ENCODE measurements at regions not wholly inside any gene's neighbourhood (a gene's known extent, or its start where the extent isn't known, plus 50 kb on each side); places are given as distances from the start of the nearest gene placed in this dataset.
A peak's percentile ranks its signal among the peaks of the same experiment; 100 is the strongest.

DNA sequence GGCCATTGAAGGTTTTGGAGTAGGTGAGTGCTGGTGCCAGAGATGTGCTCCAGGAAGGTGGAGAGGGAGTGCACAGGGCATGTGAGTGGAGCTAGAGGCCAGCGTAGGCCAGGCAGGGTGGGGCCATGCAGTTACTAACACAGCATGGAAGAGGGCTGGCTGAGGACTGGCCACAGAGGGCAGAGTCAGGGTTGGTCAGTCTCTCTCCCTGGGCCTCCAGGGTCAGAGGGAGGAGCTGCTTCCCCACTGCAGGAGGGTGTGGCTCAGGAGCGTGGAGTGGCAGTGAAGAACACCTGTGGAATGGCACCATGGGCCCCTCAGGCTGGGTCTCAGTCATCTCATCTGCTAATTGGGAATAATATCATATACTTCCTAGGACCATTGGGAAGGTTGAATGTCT is 167.7 kb downstream of the MACROH2A1 start:
- no peak overlapping the region for H2AFZ ChIP-seq (ENCODE audit: low read length)

DNA sequence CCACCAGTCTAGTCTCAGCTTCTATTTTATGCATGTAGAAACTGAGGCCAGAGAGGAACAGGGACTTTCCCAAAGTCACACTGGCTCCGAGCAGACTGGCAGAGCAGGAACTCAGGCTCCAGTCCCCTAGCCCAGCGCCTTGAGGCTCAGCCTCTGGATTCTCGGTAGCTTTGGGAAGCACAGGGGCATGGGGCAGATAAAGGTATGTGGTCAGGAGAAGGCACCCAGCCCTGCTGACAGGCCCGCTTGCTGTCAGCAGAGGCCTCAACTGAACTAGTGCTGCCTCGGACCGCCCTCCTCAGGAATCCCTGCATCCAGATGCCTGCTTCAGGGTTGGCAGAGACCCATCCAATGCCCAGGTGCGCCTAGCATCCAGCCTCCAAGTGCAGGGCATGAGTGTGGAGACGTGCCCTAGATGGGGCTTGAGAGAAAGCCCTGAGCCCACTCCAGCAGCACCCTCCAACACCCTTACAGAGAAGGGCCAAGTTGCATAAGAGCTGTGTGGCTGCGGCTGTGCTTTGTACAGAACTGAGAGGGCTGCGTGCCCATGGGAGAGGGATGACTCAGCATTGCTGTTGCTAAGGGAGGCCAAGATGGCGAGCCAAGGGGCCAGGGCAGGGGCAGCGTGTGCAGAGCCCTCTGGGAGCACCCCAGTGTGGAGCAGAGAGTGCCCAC is 168.6 kb downstream of the MACROH2A1 start:
- DNase-seq (ENCODE audit: insufficient read length, low spot score, missing footprints): peak; percentile 91
- Histone ChIP-seq H3K4me2 (ENCODE audit: insufficient read depth, low read length) (peak overlapping the region; percentile 13), H3K27ac (ENCODE audit: low read depth, low read length) (no peak overlapping the region), H2AFZ (ENCODE audit: low read length) (peak overlapping the region; percentile 76), H3K79me2 (ENCODE audit: insufficient read depth, low read length) (no peaks in the 10 kb centered on the region), H4K20me1 (ENCODE audit: insufficient read depth, low read length) (no peaks in the 10 kb centered on the region), H3K36me3 (ENCODE audit: insufficient read depth, low read length) (no peaks in the 10 kb centered on the region), H3K27me3 (ENCODE audit: insufficient read depth, low read length) (no peaks in the 10 kb centered on the region), H3K4me3 (ENCODE audit: insufficient read depth, low read length) (no peak overlapping the region), H3K4me1 (ENCODE audit: insufficient read depth, low read length) (peaks cover 12% of the 10 kb centered on the region), H3K9me3 (ENCODE audit: low read depth, low read length) (no peaks in the 10 kb centered on the region)
- TF ChIP-seq, protein P1, sequence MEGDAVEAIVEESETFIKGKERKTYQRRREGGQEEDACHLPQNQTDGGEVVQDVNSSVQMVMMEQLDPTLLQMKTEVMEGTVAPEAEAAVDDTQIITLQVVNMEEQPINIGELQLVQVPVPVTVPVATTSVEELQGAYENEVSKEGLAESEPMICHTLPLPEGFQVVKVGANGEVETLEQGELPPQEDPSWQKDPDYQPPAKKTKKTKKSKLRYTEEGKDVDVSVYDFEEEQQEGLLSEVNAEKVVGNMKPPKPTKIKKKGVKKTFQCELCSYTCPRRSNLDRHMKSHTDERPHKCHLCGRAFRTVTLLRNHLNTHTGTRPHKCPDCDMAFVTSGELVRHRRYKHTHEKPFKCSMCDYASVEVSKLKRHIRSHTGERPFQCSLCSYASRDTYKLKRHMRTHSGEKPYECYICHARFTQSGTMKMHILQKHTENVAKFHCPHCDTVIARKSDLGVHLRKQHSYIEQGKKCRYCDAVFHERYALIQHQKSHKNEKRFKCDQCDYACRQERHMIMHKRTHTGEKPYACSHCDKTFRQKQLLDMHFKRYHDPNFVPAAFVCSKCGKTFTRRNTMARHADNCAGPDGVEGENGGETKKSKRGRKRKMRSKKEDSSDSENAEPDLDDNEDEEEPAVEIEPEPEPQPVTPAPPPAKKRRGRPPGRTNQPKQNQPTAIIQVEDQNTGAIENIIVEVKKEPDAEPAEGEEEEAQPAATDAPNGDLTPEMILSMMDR (IDR thresholded peaks at IDR 0.05; ENCODE audit: extremely low read depth, low read depth, low read length): no peak

More for the DNA sequence above, 167.7 kb downstream of the MACROH2A1 start:
- H3K36me3 ChIP-seq (ENCODE audit: insufficient read depth, low read length): no peaks in the 10 kb centered on the region
- H3K27me3 ChIP-seq (ENCODE audit: insufficient read depth, low read length): no peaks in the 10 kb centered on the region
- H3K27ac ChIP-seq (ENCODE audit: low read depth, low read length): no peak overlapping the region
- TF ChIP-seq, protein P1 (IDR thresholded peaks at IDR 0.05; ENCODE audit: extremely low read depth, low read depth, low read length): no peak
- no peak overlapping the region for H3K4me2 ChIP-seq (ENCODE audit: insufficient read depth, low read length)
- no peaks in the 10 kb centered on the region for H3K79me2 ChIP-seq (ENCODE audit: insufficient read depth, low read length)
- H3K9me3 ChIP-seq (ENCODE audit: low read depth, low read length): no peaks in the 10 kb centered on the region
- no peaks in the 10 kb centered on the region for H4K20me1 ChIP-seq (ENCODE audit: insufficient read depth, low read length)
- peak; percentile 4 for DNase-seq (ENCODE audit: insufficient read length, low spot score, missing footprints)
- no peak overlapping the region for H3K4me3 ChIP-seq (ENCODE audit: insufficient read depth, low read length)
- peaks cover 12% of the 10 kb centered on the region for H3K4me1 ChIP-seq (ENCODE audit: insufficient read depth, low read length)

- no peak overlapping the region for H3K4me2 ChIP-seq (ENCODE audit: insufficient read depth, low read length)
- H3K4me3 ChIP-seq (ENCODE audit: insufficient read depth, low read length): no peak overlapping the region
- no peaks in the 10 kb centered on the region for H4K20me1 ChIP-seq (ENCODE audit: insufficient read depth, low read length)
- no peak for DNase-seq (ENCODE audit: insufficient read length, low spot score, missing footprints)
- TF ChIP-seq, protein P1 (IDR thresholded peaks at IDR 0.05; ENCODE audit: extremely low read depth, low read depth, low read length): no peak
- H2AFZ ChIP-seq (ENCODE audit: low read length): no peak overlapping the region
- no peaks in the 10 kb centered on the region for H3K79me2 ChIP-seq (ENCODE audit: insufficient read depth, low read length)
- peaks cover 12% of the 10 kb centered on the region for H3K4me1 ChIP-seq (ENCODE audit: insufficient read depth, low read length)
- H3K9me3 ChIP-seq (ENCODE audit: low read depth, low read length): no peaks in the 10 kb centered on the region
- H3K27ac ChIP-seq (ENCODE audit: low read depth, low read length): no peak overlapping the region
- no peaks in the 10 kb centered on the region for H3K36me3 ChIP-seq (ENCODE audit: insufficient read depth, low read length)
- no peaks in the 10 kb centered on the region for H3K27me3 ChIP-seq (ENCODE audit: insufficient read depth, low read length)
Measured at GRCh38 chr5:135229679-135230132, 169.3 kb downstream of the MACROH2A1 start.

DNA sequence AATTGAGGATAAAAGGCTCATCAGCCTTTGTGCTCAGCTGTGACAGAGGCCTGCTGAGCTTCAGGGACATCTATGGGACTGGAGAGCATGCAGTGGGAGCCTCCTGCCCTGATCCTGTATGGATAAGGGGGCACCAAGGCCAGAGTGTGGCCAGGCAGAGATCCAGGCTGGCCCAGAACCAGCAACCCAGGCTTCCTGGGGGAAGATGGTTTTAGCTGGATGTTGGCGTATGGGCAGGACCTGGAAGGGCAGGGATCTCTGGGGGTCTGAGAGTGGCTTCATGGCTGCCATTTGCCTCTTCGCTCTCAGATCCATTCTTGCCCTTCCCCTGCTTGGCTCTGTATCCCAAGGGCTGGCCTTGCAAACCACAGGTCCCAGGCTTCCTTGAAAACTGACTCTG is 169.9 kb downstream of the MACROH2A1 start:
- Histone ChIP-seq H3K36me3 (ENCODE audit: insufficient read depth, low read length) (no peaks in the 10 kb centered on the region), H2AFZ (ENCODE audit: low read length) (no peak overlapping the region), H3K27me3 (ENCODE audit: insufficient read depth, low read length) (no peaks in the 10 kb centered on the region), H3K4me1 (ENCODE audit: insufficient read depth, low read length) (peaks cover 12% of the 10 kb centered on the region), H4K20me1 (ENCODE audit: insufficient read depth, low read length) (no peaks in the 10 kb centered on the region), H3K4me3 (ENCODE audit: insufficient read depth, low read length) (no peak overlapping the region), H3K79me2 (ENCODE audit: insufficient read depth, low read length) (no peaks in the 10 kb centered on the region), H3K27ac (ENCODE audit: low read depth, low read length) (no peak overlapping the region), H3K9me3 (ENCODE audit: low read depth, low read length) (no peaks in the 10 kb centered on the region), H3K4me2 (ENCODE audit: insufficient read depth, low read length) (no peak overlapping the region)
- peak; percentile 34 for DNase-seq (ENCODE audit: insufficient read length, low spot score, missing footprints)
- TF ChIP-seq, protein P1 (IDR thresholded peaks at IDR 0.05; ENCODE audit: extremely low read depth, low read depth, low read length): no peak
